HepG2 (cell line): ENCODE measurements at regions not wholly inside any gene's neighbourhood (a gene's known extent, or its start where the extent isn't known, plus 50 kb on each side); places are given as distances from the start of the nearest gene placed in this dataset.

Source experiments
- ERF ChIP-seq: IDR thresholded peaks from 2 replicates; pipeline ENCODE4 v1.6.1; 2018; ENCODE audit warnings: missing biosample characterization, missing genetic modification reagents
- HCFC1 ChIP-seq: fragments of 150-350 bp; IDR thresholded peaks from 2 replicates; pipeline ENCODE4 v1.6.1; 2014; ENCODE audit warnings: low read depth, low read length
- HMGXB3 ChIP-seq: sonication (generic); formaldehyde crosslinking; IDR thresholded peaks from 2 replicates; pipeline ENCODE4 v1.4.0; 2020; ENCODE audit warnings: missing genetic modification reagents, borderline replicate concordance
- IKZF4 ChIP-seq: sonication (generic); formaldehyde crosslinking; IDR thresholded peaks from 2 replicates; pipeline ENCODE4 v1.5.1; 2020; ENCODE audit warnings: borderline replicate concordance, mild to moderate bottlenecking, low read depth, missing genetic modification reagents; ENCODE audit errors: not compliant biosample characterization
- KAT2B ChIP-seq: fragments of 150-350 bp; IDR thresholded peaks from 2 replicates; pipeline ENCODE4 v1.6.1; 2014; ENCODE audit warnings: low read depth, low read length, borderline replicate concordance
- KDM6A ChIP-seq: IDR thresholded peaks from 2 replicates; pipeline ENCODE4 v1.6.1; 2016; ENCODE audit warnings: low read depth
- MXD1 ChIP-seq: sonication (generic); formaldehyde crosslinking; IDR thresholded peaks from 2 replicates; pipeline ENCODE4 v1.4.0; 2020; ENCODE audit warnings: mild to moderate bottlenecking, missing genetic modification reagents
- POGK ChIP-seq: sonication (generic); formaldehyde crosslinking; conservative IDR thresholded peaks from 2 replicates; pipeline ENCODE4 v1.8.0; 2022; ENCODE audit warnings: mild to moderate bottlenecking, moderate library complexity, missing genetic modification reagents
- PPARG ChIP-seq: conservative IDR thresholded peaks from 2 replicates; pipeline ENCODE4 v1.6.1; 2016; ENCODE audit warnings: missing biosample characterization, missing genetic modification reagents
- RELA ChIP-seq: sonication (generic); formaldehyde crosslinking; IDR thresholded peaks from 2 replicates; pipeline ENCODE4 v1.4.0; 2020; ENCODE audit warnings: missing genetic modification reagents
- RFX5 ChIP-seq: IDR thresholded peaks from 2 replicates; pipeline ENCODE4 v1.6.1; 2011; ENCODE audit warnings: low read depth, low read length, improper control_type of control experiment
- SETDB1 ChIP-seq: sonication (generic); formaldehyde crosslinking; IDR thresholded peaks from 2 replicates; pipeline ENCODE4 v1.5.1; 2020; ENCODE audit warnings: missing genetic modification reagents, mild to moderate bottlenecking, borderline replicate concordance
- SRY ChIP-seq: sonication (generic); formaldehyde crosslinking; IDR thresholded peaks from 2 replicates; pipeline ENCODE4 v1.8.0; 2022; ENCODE audit warnings: mild to moderate bottlenecking, missing genetic modification reagents
- TBX3 ChIP-seq: fragments of 450-650 bp; IDR thresholded peaks from 2 replicates; pipeline ENCODE4 v1.6.1; 2017; ENCODE audit warnings: antibody characterized with exemption, mild to moderate bottlenecking, inconsistent platforms, borderline replicate concordance
- TCF12 ChIP-seq, 2 experiments: fragments of 450-650 bp in 1 of 2; sonication (generic) in 1 of 2; formaldehyde crosslinking in 1 of 2; IDR thresholded peaks; 2 replicates each; pipeline versions ENCODE4 v1.6.1 to v1.8.0; 2017 to 2022; ENCODE audit warnings: antibody characterized with exemption in 1 of 2, mild to moderate bottlenecking in 1 of 2, missing genetic modification reagents in 1 of 2, moderate library complexity in 1 of 2
- THAP11 ChIP-seq: IDR thresholded peaks from 2 replicates; pipeline ENCODE4 v1.6.1; 2016; ENCODE audit warnings: missing biosample characterization, missing genetic modification reagents
- ZNF17 ChIP-seq: sonication (generic); formaldehyde crosslinking; IDR thresholded peaks from 2 replicates; pipeline ENCODE4 v1.5.0; 2020; ENCODE audit warnings: mild to moderate bottlenecking, missing genetic modification reagents
- ZNF33B ChIP-seq: sonication (generic); formaldehyde crosslinking; IDR thresholded peaks from 2 replicates; pipeline ENCODE4 v1.5.1; 2020; ENCODE audit warnings: mild to moderate bottlenecking, missing genetic modification reagents
- ZNF44 ChIP-seq: sonication (generic); formaldehyde crosslinking; IDR thresholded peaks from 2 replicates; pipeline ENCODE4 v1.5.1; 2020; ENCODE audit warnings: mild to moderate bottlenecking, missing genetic modification reagents
- ZNF451 ChIP-seq: sonication (generic); formaldehyde crosslinking; IDR thresholded peaks from 2 replicates; pipeline ENCODE4 v1.5.0; 2020; ENCODE audit warnings: mild to moderate bottlenecking, missing genetic modification reagents
- ZNF639 ChIP-seq: conservative IDR thresholded peaks from 2 replicates; pipeline ENCODE4 v1.6.1; 2018; ENCODE audit warnings: missing genetic modification reagents
- ZNF749 ChIP-seq: sonication (generic); formaldehyde crosslinking; IDR thresholded peaks from 2 replicates; pipeline ENCODE4 v1.8.0; 2022; ENCODE audit warnings: mild to moderate bottlenecking, missing genetic modification reagents, moderate library complexity, borderline replicate concordance
- ZNF761 ChIP-seq: sonication (generic); formaldehyde crosslinking; conservative IDR thresholded peaks from 2 replicates; pipeline ENCODE4 v1.4.0; 2020; ENCODE audit warnings: mild to moderate bottlenecking, missing genetic modification reagents
- ZNF816 ChIP-seq: sonication (generic); formaldehyde crosslinking; IDR thresholded peaks from 2 replicates; pipeline ENCODE4 v1.8.0; 2022; ENCODE audit warnings: missing genetic modification reagents, mild to moderate bottlenecking, borderline replicate concordance

GRCh38 chr9:124110307-124110915, 98.8 kb downstream of the LHX2 start (continued):
- TF ChIP-seq SRY (peak; percentile 100), ZNF17 (peak; percentile 98), KDM6A (CRISPR knock-in tag) (peak; percentile 94), MXD1 (CRISPR knock-in tag) (peak; percentile 99), POGK (peak; percentile 98), ERF (CRISPR knock-in tag) (peak; percentile 100), THAP11 (peak; percentile 91), TBX3 (no peak), IKZF4 (CRISPR knock-in tag) (peak; percentile 100), ZNF639 (CRISPR knock-in tag) (peak; percentile 99), RELA (peak; percentile 98), ZNF451 (peak; percentile 100), ZNF816 (CRISPR knock-in tag) (peak; percentile 100), SETDB1 (CRISPR knock-in tag) (no peak), TCF12 (IDR thresholded peaks at IDR 0.05) (no peak), TCF12 (CRISPR knock-in tag; IDR thresholded peaks at IDR 0.05) (peak; percentile 96; the same call in 1 of the 2 replicates), PPARG (peak; percentile 97), ZNF33B (peak; percentile 97), ZNF749 (peak; percentile 100), RFX5 (no peak), KAT2B (no peak), ZNF761 (no peak; the same call in 1 of the 2 replicates), HMGXB3 (peak; percentile 99), ZNF44 (peak; percentile 99), HCFC1 (peak; percentile 38; the same call in 1 of the 2 replicates)
